Neural cell (in vitro differentiated cells): ENCODE measurements at regions not wholly inside any gene's neighbourhood (a gene's known extent, or its start where the extent isn't known, plus 50 kb on each side); places are given as distances from the start of the nearest gene placed in this dataset.

ENCODE experiments used
- H2AFZ ChIP-seq: fragments of 200-600, 300-800 bp; sonication (generic), shearing (Covaris generic); 2 replicates; pipeline ENCODE4 v1.6.0; 2014; ENCODE audit warnings: low read depth, mild to moderate bottlenecking, antibody characterized with exemption, low read length, moderate library complexity
- H3F3A ChIP-seq: fragments of 200-600 bp; shearing (Covaris generic); 2 replicates; pipeline ENCODE4 v1.6.1; 2016; ENCODE audit warnings: mild to moderate bottlenecking, moderate library complexity, mixed read lengths, antibody characterized with exemption, low read length; ENCODE audit not compliant: insufficient read depth, poor library complexity, severe bottlenecking
- H3K27ac ChIP-seq: fragments of 200-600, 300-800 bp; sonication (generic), shearing (Covaris generic); 2 replicates; pipeline ENCODE4 v1.5.1; 2014; ENCODE audit warnings: mild to moderate bottlenecking, low read length, moderate library complexity
- H3K27me3 ChIP-seq: fragments of 300-800, 200-600 bp; sonication (generic), shearing (Covaris generic); 2 replicates; pipeline ENCODE4 v1.6.0; 2014; ENCODE audit warnings: mild to moderate bottlenecking, low read depth, low read length, moderate library complexity; ENCODE audit not compliant: insufficient read depth
- H3K36me3 ChIP-seq: fragments of 300-800, 200-600 bp; sonication (generic), shearing (Covaris generic); 2 replicates; pipeline ENCODE4 v1.5.1; 2014; ENCODE audit warnings: mild to moderate bottlenecking, antibody characterized with exemption, low read length, moderate library complexity; ENCODE audit not compliant: insufficient read depth
- H3K4me2 ChIP-seq: fragments of 300-800, 200-600 bp; sonication (generic), shearing (Covaris generic); 2 replicates; pipeline ENCODE4 v1.6.0; 2014; ENCODE audit warnings: mild to moderate bottlenecking, low read length
- H3K4me3 ChIP-seq: fragments of 300-800, 200-600 bp; sonication (generic), shearing (Covaris generic); 2 replicates; pipeline ENCODE4 v1.5.1; 2014; ENCODE audit warnings: mild to moderate bottlenecking, low read length, moderate library complexity
- H3K79me2 ChIP-seq: fragments of 200-600 bp; shearing (Covaris generic); replicated peaks from 2 replicates; pipeline ENCODE4 v1.6.0; 2014; ENCODE audit warnings: mild to moderate bottlenecking, low read length, moderate library complexity; ENCODE audit not compliant: insufficient read depth
- H3K9ac ChIP-seq: fragments of 300-800, 200-600 bp; sonication (generic), shearing (Covaris generic); 2 replicates; pipeline ENCODE4 v1.6.1; 2016; ENCODE audit warnings: mild to moderate bottlenecking, low read length, mixed read lengths
- H3K9me2 ChIP-seq: fragments of 200-600 bp; shearing (Covaris generic); 2 replicates; pipeline ENCODE4 v1.6.1; 2016; ENCODE audit warnings: mild to moderate bottlenecking, low read length, mixed read lengths; ENCODE audit not compliant: insufficient read depth
- H3K9me3 ChIP-seq: fragments of 200-600, 300-800 bp; sonication (generic), shearing (Covaris generic); 2 replicates; pipeline ENCODE4 v1.6.1; 2016; ENCODE audit warnings: mild to moderate bottlenecking, mixed run types, low read length, moderate library complexity, mixed read lengths
- H4K20me1 ChIP-seq: fragments of 200-600 bp; shearing (Covaris generic); 2 replicates; pipeline ENCODE4 v1.6.1; 2016; ENCODE audit warnings: mild to moderate bottlenecking, mixed run types; ENCODE audit not compliant: insufficient read depth
- EP300 ChIP-seq: fragments of 450-650 bp; conservative IDR thresholded peaks from 2 replicates; pipeline ENCODE4 v1.6.1; 2014; ENCODE audit warnings: antibody characterized with exemption, mild to moderate bottlenecking, moderate library complexity; ENCODE audit not compliant: poor library complexity, severe bottlenecking
- EZH2 ChIP-seq: fragments of 200-600, 300-800 bp; shearing (Covaris generic), sonication (generic); IDR thresholded peaks from 2 replicates; pipeline ENCODE4 v1.6.1; 2014; ENCODE audit warnings: antibody characterized with exemption, low read length, borderline replicate concordance, mild to moderate bottlenecking; ENCODE audit not compliant: insufficient read depth, poor library complexity, severe bottlenecking
- MXI1 ChIP-seq: fragments of 450-650 bp; conservative IDR thresholded peaks from 2 replicates; pipeline ENCODE4 v1.6.1; 2014; ENCODE audit warnings: antibody characterized with exemption, mild to moderate bottlenecking; ENCODE audit not compliant: poor library complexity, severe bottlenecking
- POLR2AphosphoS5 ChIP-seq: IDR thresholded peaks from 2 replicates; pipeline ENCODE4 v1.6.1; 2012
- RAD21 ChIP-seq: fragments of 450-650 bp; conservative IDR thresholded peaks from 2 replicates; pipeline ENCODE4 v1.6.1; 2014; ENCODE audit warnings: antibody characterized with exemption, mild to moderate bottlenecking, moderate library complexity
- REST ChIP-seq: IDR thresholded peaks from 2 replicates; pipeline ENCODE4 v1.6.1; 2012; ENCODE audit warnings: borderline replicate concordance
- SMC3 ChIP-seq: fragments of 450-650 bp; conservative IDR thresholded peaks from 2 replicates; pipeline ENCODE4 v1.6.1; 2014; ENCODE audit warnings: antibody characterized with exemption, mild to moderate bottlenecking, moderate library complexity; ENCODE audit not compliant: poor library complexity
- TAF1 ChIP-seq: IDR thresholded peaks from 2 replicates; pipeline ENCODE4 v1.6.1; 2012; ENCODE audit warnings: low read depth
- TF ChIP-seq, protein P1 (sequence below): fragments of 450-650 bp; IDR thresholded peaks from 2 replicates; pipeline ENCODE4 v1.5.1; 2014; ENCODE audit warnings: antibody characterized with exemption, mild to moderate bottlenecking, moderate library complexity; ENCODE audit not compliant: poor library complexity, severe bottlenecking

DNA sequence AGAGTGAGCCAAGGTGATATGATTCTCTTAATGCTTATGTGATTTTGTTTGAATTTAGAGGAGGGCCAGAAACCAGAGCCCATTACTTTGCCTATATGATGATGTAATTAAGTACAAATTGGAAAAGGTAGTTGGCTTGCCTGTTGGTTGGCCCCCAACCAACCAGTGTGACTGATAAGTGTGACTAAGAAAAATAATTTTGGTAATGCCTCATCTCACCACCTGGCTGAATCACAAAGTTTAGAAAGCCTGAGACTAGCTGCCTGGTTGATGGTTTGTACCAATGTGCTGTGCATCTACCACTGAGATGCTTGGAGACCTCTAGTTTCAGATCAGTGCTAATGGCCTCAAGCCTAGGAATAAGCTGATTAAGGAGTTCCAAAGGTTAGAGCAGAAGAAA, 338.7 kb downstream of the CDH2 start:
- H3K79me2 ChIP-seq: no peaks in the 10 kb centered on the region
- H3F3A ChIP-seq: no peaks in the 10 kb centered on the region
- H3K27me3 ChIP-seq: no peaks in the 10 kb centered on the region
- no peak overlapping the region for H3K4me3 ChIP-seq
- no peak overlapping the region for H3K9ac ChIP-seq
- no peaks in the 10 kb centered on the region for H3K9me2 ChIP-seq
- H2AFZ ChIP-seq: no peak overlapping the region
- H3K27ac ChIP-seq: no peak overlapping the region
- TF ChIP-seq RAD21 (no peak), SMC3 (no peak), POLR2AphosphoS5 (no peak), REST (no peak), EZH2 (no peak), EP300 (no peak), TAF1 (no peak), MXI1 (no peak)
- TF ChIP-seq, protein P1, sequence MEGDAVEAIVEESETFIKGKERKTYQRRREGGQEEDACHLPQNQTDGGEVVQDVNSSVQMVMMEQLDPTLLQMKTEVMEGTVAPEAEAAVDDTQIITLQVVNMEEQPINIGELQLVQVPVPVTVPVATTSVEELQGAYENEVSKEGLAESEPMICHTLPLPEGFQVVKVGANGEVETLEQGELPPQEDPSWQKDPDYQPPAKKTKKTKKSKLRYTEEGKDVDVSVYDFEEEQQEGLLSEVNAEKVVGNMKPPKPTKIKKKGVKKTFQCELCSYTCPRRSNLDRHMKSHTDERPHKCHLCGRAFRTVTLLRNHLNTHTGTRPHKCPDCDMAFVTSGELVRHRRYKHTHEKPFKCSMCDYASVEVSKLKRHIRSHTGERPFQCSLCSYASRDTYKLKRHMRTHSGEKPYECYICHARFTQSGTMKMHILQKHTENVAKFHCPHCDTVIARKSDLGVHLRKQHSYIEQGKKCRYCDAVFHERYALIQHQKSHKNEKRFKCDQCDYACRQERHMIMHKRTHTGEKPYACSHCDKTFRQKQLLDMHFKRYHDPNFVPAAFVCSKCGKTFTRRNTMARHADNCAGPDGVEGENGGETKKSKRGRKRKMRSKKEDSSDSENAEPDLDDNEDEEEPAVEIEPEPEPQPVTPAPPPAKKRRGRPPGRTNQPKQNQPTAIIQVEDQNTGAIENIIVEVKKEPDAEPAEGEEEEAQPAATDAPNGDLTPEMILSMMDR: no peak
- H4K20me1 ChIP-seq: no peaks in the 10 kb centered on the region
- no peaks in the 10 kb centered on the region for H3K9me3 ChIP-seq
- H3K36me3 ChIP-seq: no peaks in the 10 kb centered on the region
- no peak overlapping the region for H3K4me2 ChIP-seq

GRCh38 chr18:27826101-27826500, 350.8 kb downstream of the CDH2 start:
- peak overlapping the region; percentile 1 for H3K9ac ChIP-seq

More at GRCh38 chr18:27826101-27826500, 350.8 kb downstream of the CDH2 start:
- Histone ChIP-seq H3F3A (peaks cover 9% of the 10 kb centered on the region), H3K9me2 (no peaks in the 10 kb centered on the region), H3K79me2 (no peaks in the 10 kb centered on the region), H2AFZ (no peak overlapping the region), H3K4me2 (peak overlapping the region; percentile 29), H3K36me3 (no peaks in the 10 kb centered on the region), H3K27ac (peak overlapping the region; percentile 71), H3K4me3 (peak overlapping the region; percentile 39), H3K27me3 (no peaks in the 10 kb centered on the region), H3K9me3 (no peaks in the 10 kb centered on the region), H4K20me1 (no peaks in the 10 kb centered on the region)
- TF ChIP-seq, protein P1: no peak
- TF ChIP-seq RAD21 (no peak), TAF1 (no peak), REST (no peak), POLR2AphosphoS5 (no peak), MXI1 (no peak), SMC3 (no peak), EP300 (no peak), EZH2 (no peak)
